ENCODE measurements at regions not wholly inside any gene's neighbourhood (a gene's known extent, or its start where the extent isn't known, plus 50 kb on each side); places are given as distances from the start of the nearest gene placed in this dataset.

- H3K27me3 Mint-ChIP-seq = peaks cover 8% of the 10 kb centered on the region
- ChIA-PET CTCF (no interaction called here), POLR2A (no interaction called here)
- no peaks in the 10 kb centered on the region for H3K4me1 Mint-ChIP-seq (ENCODE audit: low read depth)
- no peaks in the 10 kb centered on the region for H3K36me3 Mint-ChIP-seq
- intact Hi-C loops (cut with micrococcal nuclease) = no loop called here
- no peak overlapping the region for H3K27ac Mint-ChIP-seq
- H3K9me3 Mint-ChIP-seq = peaks cover 5% of the 10 kb centered on the region
- no peak for DNase-seq
- no peak overlapping the region for H3K4me3 Mint-ChIP-seq
Observed at GRCh38 chr15:70327328-70327855, 229.7 kb upstream of the TLE3 start.

DNA sequence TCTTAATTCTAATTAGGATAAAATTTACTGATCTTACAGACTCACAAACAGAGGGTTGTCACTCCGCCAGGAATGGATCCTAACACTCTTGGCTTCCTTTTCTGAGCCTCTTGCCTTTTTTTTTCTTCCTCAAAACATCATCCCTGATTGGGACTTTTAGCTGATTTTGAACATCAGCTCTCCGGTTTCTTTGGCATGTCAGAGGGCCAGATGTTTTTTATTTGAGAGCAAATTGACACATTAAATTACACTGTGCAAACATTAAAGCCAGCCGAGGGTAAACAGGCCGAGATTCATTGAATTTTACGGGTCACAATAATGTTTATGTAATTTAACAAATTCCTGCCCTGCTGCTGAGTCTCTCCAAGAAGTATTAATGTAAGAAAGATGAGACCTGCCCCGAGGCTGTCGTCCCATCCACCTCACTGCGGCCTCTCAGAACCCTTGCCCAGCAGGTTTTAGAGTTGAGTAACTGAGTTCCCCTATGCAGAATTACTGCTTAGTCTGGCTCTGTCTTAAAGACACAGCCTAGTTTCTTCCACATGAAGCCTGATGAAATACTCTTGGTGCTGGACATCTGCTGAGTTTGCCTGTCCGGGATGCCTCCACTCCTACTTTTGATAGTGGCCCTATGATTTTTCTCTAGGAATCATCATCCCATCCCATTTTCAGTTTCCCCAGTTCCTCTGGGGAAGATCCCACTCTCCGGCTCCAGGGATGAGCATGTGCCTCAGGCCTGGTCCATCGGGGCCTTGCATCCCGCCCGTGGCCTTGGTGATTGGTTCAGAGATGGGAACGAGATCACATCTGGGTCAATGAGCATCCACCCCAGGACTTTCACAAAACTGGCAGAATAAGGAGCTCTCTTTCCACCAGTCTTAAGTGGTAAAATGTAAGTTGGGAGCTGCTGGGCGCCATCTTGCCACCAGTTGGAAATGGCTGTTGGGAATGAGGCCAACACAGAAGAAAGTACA, 226.6 kb upstream of the TLE3 start:
- CTCF ChIA-PET = no interaction called here
- intact Hi-C loops (cut with micrococcal nuclease) = no loop called here

DNA sequence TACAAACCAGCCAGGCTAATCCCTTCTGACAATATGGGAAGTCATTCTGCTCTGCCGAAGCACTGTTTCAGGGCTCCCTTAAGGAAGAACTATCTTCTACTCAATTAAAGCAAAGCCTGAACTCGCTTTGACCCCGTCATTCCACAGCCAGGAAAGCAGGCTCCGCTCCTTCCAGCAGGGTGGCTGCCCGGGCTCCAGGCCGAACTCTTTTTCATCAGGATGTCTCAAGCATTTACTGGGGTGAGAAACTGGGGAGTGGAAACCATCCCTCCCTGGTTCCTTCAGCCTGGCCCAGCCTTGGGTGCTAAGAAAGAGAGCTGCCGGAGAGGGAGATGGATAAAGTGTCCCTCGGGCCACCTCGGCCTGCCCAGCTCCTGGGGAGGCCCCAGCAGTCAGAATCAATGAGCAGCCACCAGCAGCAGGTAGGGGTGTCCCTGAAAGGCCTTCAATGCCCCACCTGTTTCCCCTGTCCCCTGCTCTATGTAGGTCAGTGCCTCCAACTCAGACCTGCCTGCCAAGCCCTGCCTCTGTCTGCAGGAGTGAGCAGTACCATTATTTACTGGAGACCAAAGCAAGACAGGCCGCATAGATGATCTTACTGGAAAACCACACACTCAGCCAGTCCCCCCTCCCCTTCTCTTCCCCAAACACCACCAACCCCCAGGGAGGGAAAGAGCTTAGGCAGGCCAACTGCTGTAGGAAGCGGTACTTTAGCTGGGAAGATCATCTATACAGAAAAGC, 225.6 kb upstream of the TLE3 start:
- Mint-ChIP-seq H3K4me3 (no peak overlapping the region), H3K27ac (no peak overlapping the region), H3K9me3 (no peaks in the 10 kb centered on the region), H3K36me3 (no peaks in the 10 kb centered on the region), H3K27me3 (peaks cover 2% of the 10 kb centered on the region), H3K4me1 (ENCODE audit: low read depth) (no peaks in the 10 kb centered on the region)
- intact Hi-C loops (cut with micrococcal nuclease) = no loop called here
- POLR2A ChIA-PET = no interaction called here
- no peak for DNase-seq
- CTCF ChIA-PET = no interaction called here

More for the DNA sequence above, 226.6 kb upstream of the TLE3 start:
- POLR2A ChIA-PET = no interaction called here
- Mint-ChIP-seq H3K27me3 (peaks cover 6% of the 10 kb centered on the region), H3K9me3 (no peaks in the 10 kb centered on the region), H3K4me3 (no peak overlapping the region), H3K27ac (no peak overlapping the region), H3K4me1 (ENCODE audit: low read depth) (no peaks in the 10 kb centered on the region), H3K36me3 (no peaks in the 10 kb centered on the region)
- no peak for DNase-seq

DNA sequence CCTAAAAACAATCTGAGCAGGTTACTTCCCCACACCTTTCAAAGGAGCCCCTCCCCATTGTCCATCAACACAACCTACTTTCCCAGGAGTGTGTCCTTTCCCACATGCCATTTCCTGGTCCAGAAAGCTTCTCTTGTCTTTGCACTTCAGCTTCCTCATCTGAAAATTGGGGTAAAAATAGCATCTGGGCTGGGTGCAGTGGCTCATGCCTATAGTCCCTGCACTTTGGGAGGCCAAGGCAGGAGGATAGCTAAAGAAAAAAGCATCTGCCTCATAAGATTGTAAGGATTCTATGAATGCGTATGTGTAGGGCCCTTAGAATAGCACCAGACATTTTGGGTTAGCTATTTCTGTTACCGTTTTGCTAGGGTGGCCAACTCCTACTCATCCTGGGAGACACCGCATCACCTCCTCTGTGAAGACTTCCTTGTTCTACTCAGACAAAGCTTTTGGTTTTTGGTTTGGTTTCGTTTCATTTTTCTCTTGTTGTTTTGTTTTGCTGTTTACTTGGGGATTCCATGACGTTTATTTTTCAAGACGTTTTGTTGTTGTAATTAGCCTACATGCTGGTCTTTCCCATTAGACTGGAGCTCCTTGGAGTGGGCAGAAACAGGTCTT, 224.4 kb upstream of the TLE3 start:
- CTCF ChIA-PET = no interaction called here
- no peaks in the 10 kb centered on the region for H3K27me3 Mint-ChIP-seq
- POLR2A ChIA-PET = interaction anchor here (1.0 kb wide), 1 partner anchor 22 kb away, joined by 3 read pairs; no protein-coding TSS in a partner anchor
- DNase-seq = no peak
- H3K4me3 Mint-ChIP-seq = no peak overlapping the region
- H3K36me3 Mint-ChIP-seq = no peaks in the 10 kb centered on the region
- H3K4me1 Mint-ChIP-seq (ENCODE audit: low read depth) = no peaks in the 10 kb centered on the region
- H3K9me3 Mint-ChIP-seq = no peaks in the 10 kb centered on the region
- intact Hi-C loops (cut with micrococcal nuclease) = no loop called here
- no peak overlapping the region for H3K27ac Mint-ChIP-seq

DNA sequence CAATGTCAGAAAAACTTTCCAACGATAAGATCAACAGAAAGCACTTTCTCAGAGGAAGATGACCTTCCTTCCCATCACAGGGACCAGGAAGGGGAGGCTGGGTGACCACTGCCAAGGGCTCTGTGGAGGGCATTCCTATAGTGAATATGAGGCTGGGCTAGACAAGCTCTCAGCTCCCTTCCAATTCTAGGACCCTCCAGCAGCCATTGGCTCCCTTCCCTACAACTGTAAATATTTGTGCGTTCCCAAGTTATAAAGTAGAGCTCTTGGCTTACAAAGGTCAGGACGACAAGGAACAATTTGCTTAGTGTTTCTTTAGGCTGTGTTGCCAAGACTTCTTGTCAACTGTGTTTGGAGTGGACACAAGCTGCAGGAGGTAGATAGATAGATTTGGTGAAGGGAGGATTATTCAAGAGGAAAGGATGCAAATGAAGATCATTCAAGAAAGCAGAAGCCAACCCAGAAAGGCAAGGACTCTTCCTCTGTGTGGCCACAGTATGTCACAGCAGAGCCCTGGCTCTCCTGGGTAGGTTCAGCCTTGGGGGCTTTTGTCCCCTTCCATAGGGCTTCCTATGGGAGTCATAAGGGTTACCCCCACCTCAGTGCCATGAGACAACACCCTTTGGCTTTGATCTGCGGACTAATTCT, 223.6 kb upstream of the TLE3 start:
- ChIA-PET CTCF (no interaction called here), POLR2A (no interaction called here)
- no peaks in the 10 kb centered on the region for H3K9me3 Mint-ChIP-seq
- no peak overlapping the region for H3K4me3 Mint-ChIP-seq
- H3K4me1 Mint-ChIP-seq (ENCODE audit: low read depth) = no peaks in the 10 kb centered on the region
- intact Hi-C loops (cut with micrococcal nuclease) = no loop called here
- DNase-seq = no peak
- no peaks in the 10 kb centered on the region for H3K36me3 Mint-ChIP-seq
- no peak overlapping the region for H3K27ac Mint-ChIP-seq
- H3K27me3 Mint-ChIP-seq = no peaks in the 10 kb centered on the region

GRCh38 chr15:70320482-70320881, 222.8 kb upstream of the TLE3 start:
- intact Hi-C loops (cut with micrococcal nuclease) = no loop called here
- Mint-ChIP-seq H3K27me3 (no peaks in the 10 kb centered on the region), H3K27ac (no peak overlapping the region)

DNA sequence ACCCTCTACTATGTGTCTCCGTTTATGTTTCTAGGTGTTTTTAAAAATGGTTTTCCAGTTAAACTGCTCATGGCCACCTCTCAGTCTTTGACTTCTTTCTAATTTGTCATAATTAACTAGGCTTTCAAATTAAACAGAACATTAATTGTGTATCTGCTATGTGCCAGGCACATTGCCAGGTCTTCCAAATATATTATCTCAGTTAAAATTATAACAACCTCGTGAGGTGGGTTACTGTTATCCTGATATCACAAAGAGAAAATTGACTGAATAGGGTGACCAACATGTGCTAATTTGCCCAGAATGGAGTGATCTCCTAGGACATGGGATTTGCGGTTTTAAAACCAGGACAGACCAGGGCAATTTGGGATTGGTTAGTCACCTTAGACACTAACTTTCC, 222.4 kb upstream of the TLE3 start:
- CTCF ChIA-PET = no interaction called here

More at GRCh38 chr15:70320482-70320881, 222.8 kb upstream of the TLE3 start:
- no peaks in the 10 kb centered on the region for H3K36me3 Mint-ChIP-seq
- ChIA-PET CTCF (no interaction called here), POLR2A (no interaction called here)
- no peak overlapping the region for H3K4me3 Mint-ChIP-seq
- H3K4me1 Mint-ChIP-seq (ENCODE audit: low read depth) = no peaks in the 10 kb centered on the region
- no peaks in the 10 kb centered on the region for H3K9me3 Mint-ChIP-seq
- no peak for DNase-seq

DNA sequence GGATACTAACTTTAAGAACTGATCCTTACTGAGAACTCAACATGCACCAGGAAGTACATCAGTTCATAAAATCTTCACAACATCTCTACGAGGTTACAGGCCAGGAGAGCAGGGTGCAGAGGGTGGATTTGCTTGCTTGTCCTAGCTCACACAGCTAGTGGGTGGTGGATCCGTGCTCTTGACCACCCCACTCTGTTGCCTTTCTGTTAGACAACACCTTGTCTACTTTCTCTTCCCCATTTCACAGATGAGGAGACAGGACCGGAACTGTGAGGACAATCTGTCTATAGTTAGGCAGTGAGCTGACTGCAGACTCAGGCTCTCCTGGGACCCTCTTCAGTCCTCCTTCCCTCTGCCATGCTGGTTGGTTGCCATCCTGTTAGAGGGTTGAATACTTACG, 221.7 kb upstream of the TLE3 start:
- Mint-ChIP-seq H3K27me3 (no peaks in the 10 kb centered on the region), H3K4me3 (no peak overlapping the region), H3K27ac (no peak overlapping the region), H3K36me3 (no peaks in the 10 kb centered on the region), H3K9me3 (no peaks in the 10 kb centered on the region), H3K4me1 (ENCODE audit: low read depth) (no peaks in the 10 kb centered on the region)
- intact Hi-C loops (cut with micrococcal nuclease) = no loop called here
- ChIA-PET CTCF (no interaction called here), POLR2A (no interaction called here)
- DNase-seq = no peak

More for the DNA sequence above, 222.4 kb upstream of the TLE3 start:
- intact Hi-C loops (cut with micrococcal nuclease) = no loop called here
- Mint-ChIP-seq H3K4me3 (no peak overlapping the region), H3K27ac (no peak overlapping the region), H3K4me1 (ENCODE audit: low read depth) (no peaks in the 10 kb centered on the region), H3K9me3 (no peaks in the 10 kb centered on the region), H3K36me3 (no peaks in the 10 kb centered on the region), H3K27me3 (no peaks in the 10 kb centered on the region)
- no peak for DNase-seq
- POLR2A ChIA-PET = no interaction called here

GRCh38 chr15:70318594-70319465, 221.1 kb upstream of the TLE3 start:
- no peaks in the 10 kb centered on the region for H3K36me3 Mint-ChIP-seq
- ChIA-PET POLR2A (no interaction called here), CTCF (no interaction called here)
- H3K4me1 Mint-ChIP-seq (ENCODE audit: low read depth) = no peaks in the 10 kb centered on the region
- intact Hi-C loops (cut with micrococcal nuclease) = no loop called here
- H3K4me3 Mint-ChIP-seq = no peak overlapping the region
- DNase-seq = no peak
- H3K27me3 Mint-ChIP-seq = no peaks in the 10 kb centered on the region
- H3K9me3 Mint-ChIP-seq = no peaks in the 10 kb centered on the region
- H3K27ac Mint-ChIP-seq = no peak overlapping the region

- H3K36me3 Mint-ChIP-seq = no peaks in the 10 kb centered on the region
- no peaks in the 10 kb centered on the region for H3K9me3 Mint-ChIP-seq
- no peaks in the 10 kb centered on the region for H3K27me3 Mint-ChIP-seq
- H3K4me1 Mint-ChIP-seq (ENCODE audit: low read depth) = no peaks in the 10 kb centered on the region
- ChIA-PET POLR2A (no interaction called here), CTCF (interaction anchor here (1.0 kb wide), 1 partner anchor 151 kb away, joined by 3 read pairs; no protein-coding TSS in a partner anchor)
- DNase-seq = no peak
- no peak overlapping the region for H3K27ac Mint-ChIP-seq
- H3K4me3 Mint-ChIP-seq = no peak overlapping the region
- intact Hi-C loops (cut with micrococcal nuclease) = no loop called here
Observed at GRCh38 chr15:70316059-70316600, 218.4 kb upstream of the TLE3 start.

- intact Hi-C loops (cut with micrococcal nuclease) = no loop called here
- H3K36me3 Mint-ChIP-seq = no peaks in the 10 kb centered on the region
- H3K4me3 Mint-ChIP-seq = no peak overlapping the region
- no peak for DNase-seq
- no peak overlapping the region for H3K27ac Mint-ChIP-seq
- no peaks in the 10 kb centered on the region for H3K9me3 Mint-ChIP-seq
- no peaks in the 10 kb centered on the region for H3K27me3 Mint-ChIP-seq
- CTCF ChIA-PET = interaction anchor here (1.0 kb wide), 1 partner anchor 152 kb away, joined by 3 read pairs; no protein-coding TSS in a partner anchor
- POLR2A ChIA-PET = no interaction called here
- H3K4me1 Mint-ChIP-seq (ENCODE audit: low read depth) = no peaks in the 10 kb centered on the region
Observed at GRCh38 chr15:70315431-70315830, 217.7 kb upstream of the TLE3 start.
